ENCODE measurements at regions not wholly inside any gene's neighbourhood (a gene's known extent, or its start where the extent isn't known, plus 50 kb on each side); places are given as distances from the start of the nearest gene placed in this dataset.
A peak's percentile ranks its signal among the peaks of the same experiment; 100 is the strongest.

GRCh38 chr6:44024574-44025219 is 102.6 kb downstream of the MRPL14 start:
- TF ChIP-seq, protein P1, sequence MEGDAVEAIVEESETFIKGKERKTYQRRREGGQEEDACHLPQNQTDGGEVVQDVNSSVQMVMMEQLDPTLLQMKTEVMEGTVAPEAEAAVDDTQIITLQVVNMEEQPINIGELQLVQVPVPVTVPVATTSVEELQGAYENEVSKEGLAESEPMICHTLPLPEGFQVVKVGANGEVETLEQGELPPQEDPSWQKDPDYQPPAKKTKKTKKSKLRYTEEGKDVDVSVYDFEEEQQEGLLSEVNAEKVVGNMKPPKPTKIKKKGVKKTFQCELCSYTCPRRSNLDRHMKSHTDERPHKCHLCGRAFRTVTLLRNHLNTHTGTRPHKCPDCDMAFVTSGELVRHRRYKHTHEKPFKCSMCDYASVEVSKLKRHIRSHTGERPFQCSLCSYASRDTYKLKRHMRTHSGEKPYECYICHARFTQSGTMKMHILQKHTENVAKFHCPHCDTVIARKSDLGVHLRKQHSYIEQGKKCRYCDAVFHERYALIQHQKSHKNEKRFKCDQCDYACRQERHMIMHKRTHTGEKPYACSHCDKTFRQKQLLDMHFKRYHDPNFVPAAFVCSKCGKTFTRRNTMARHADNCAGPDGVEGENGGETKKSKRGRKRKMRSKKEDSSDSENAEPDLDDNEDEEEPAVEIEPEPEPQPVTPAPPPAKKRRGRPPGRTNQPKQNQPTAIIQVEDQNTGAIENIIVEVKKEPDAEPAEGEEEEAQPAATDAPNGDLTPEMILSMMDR (conservative IDR thresholded peaks at IDR 0.05): no peak
- Histone ChIP-seq H3T11ph (ENCODE audit: low read length) (no peak overlapping the region), H2BK15ac (ENCODE audit: low read depth, low read length) (no peak overlapping the region), H3K79me2 (ENCODE audit: insufficient read depth, low read length) (no peaks in the 10 kb centered on the region), H3K23ac (ENCODE audit: insufficient read length, low read depth, low read length) (no peak overlapping the region), H4K91ac (ENCODE audit: insufficient read length, low read depth, low read length) (no peak overlapping the region), H3K9ac (ENCODE audit: extremely low read depth, insufficient read length, low read length) (no peak overlapping the region), H2BK20ac (ENCODE audit: low read depth, low read length, poor library complexity, severe bottlenecking) (no peak overlapping the region), H4K5ac (ENCODE audit: insufficient read length, low read depth, low read length) (no peak overlapping the region), H3K27me3 (ENCODE audit: insufficient read depth, low read length) (no peaks in the 10 kb centered on the region), H3K4me1 (ENCODE audit: insufficient read depth, low read length) (no peaks in the 10 kb centered on the region), H4K8ac (replicated peaks; ENCODE audit: insufficient read length, low read depth, low read length) (no peak overlapping the region), H3K4ac (ENCODE audit: low read depth, low read length) (no peak overlapping the region), H3K23me2 (ENCODE audit: insufficient read length, low read depth, low read length, poor library complexity, severe bottlenecking) (no peaks in the 10 kb centered on the region), H2BK120ac (ENCODE audit: low read depth, low read length, poor library complexity, severe bottlenecking) (no peak overlapping the region), H3K27ac (ENCODE audit: insufficient read length, low read depth, low read length) (no peak overlapping the region), H3K79me1 (ENCODE audit: insufficient read depth, low read depth, low read length, poor library complexity, severe bottlenecking) (no peaks in the 10 kb centered on the region), H3K9me3 (ENCODE audit: control insufficient read depth, low read depth, low read length) (no peaks in the 10 kb centered on the region), H2AK5ac (ENCODE audit: insufficient read length, low read length) (no peak overlapping the region), H3K56ac (ENCODE audit: insufficient read length, low read depth, low read length) (no peak overlapping the region), H2BK12ac (ENCODE audit: insufficient read length, low read depth, low read length) (no peak overlapping the region), H3K14ac (ENCODE audit: insufficient read depth, low read length) (no peak overlapping the region), H2AFZ (ENCODE audit: low read length) (no peak overlapping the region), H4K20me1 (ENCODE audit: control insufficient read depth, insufficient read depth, insufficient read length) (no peaks in the 10 kb centered on the region), H2BK5ac (ENCODE audit: insufficient read length, low read length) (no peak overlapping the region), H3K18ac (ENCODE audit: insufficient read length, low read depth, low read length) (no peak overlapping the region), H3K4me2 (ENCODE audit: insufficient read depth, insufficient read length, low read length) (no peak overlapping the region)
- peak; percentile 26 for DNase-seq
- WGBS (ENCODE audit: extremely low coverage, insufficient read length, low lambda C conversion rate): no CpG with 5 or more reads among the region's 7 CpGs
- no peaks in the 10 kb centered on the region for H3K9me3 Mint-ChIP-seq
- H3K4me3 Mint-ChIP-seq: no peak overlapping the region
- H3K4me1 Mint-ChIP-seq: peaks cover 0 to 11% of the 10 kb centered on the region in 2 experiments; a peak in 1 of 4 replicates
- peak overlapping the region in 2 of 3 experiments; percentile 44 to 76; a peak in 2 of 7 replicates for H3K27ac Mint-ChIP-seq
- no peaks in the 10 kb centered on the region for H3K36me3 Mint-ChIP-seq (ENCODE audit: insufficient read depth in 1 of 3, low read depth in 3 of 3)
- no peaks in the 10 kb centered on the region; the same call in none of the 2 replicates for H3K27me3 Mint-ChIP-seq (ENCODE audit: low read depth)
